Pancreas (tissue), 10 donors: ENCODE measurements at regions not wholly inside any gene's neighbourhood (a gene's known extent, or its start where the extent isn't known, plus 50 kb on each side); places are given as distances from the start of the nearest gene placed in this dataset.

Source experiments
- ATAC-seq, 4 donors: fragments of 200-7000 bp; cut with Tn5 transposase; one replicate each; pipeline versions ENCODE4 v1.8.0 to v1.9.1; 2020; ENCODE audit warnings: mild to moderate bottlenecking in 4 of 4, moderate library complexity in 4 of 4
- DNase-seq, 6 donors: peaks; one replicate each; pipeline ENCODE4 v3.0.0-alpha.2; 2020
- FAIRE-seq: peaks from 2 replicates; lab custom pipeline; 2012; peaks lifted over from hg19 to GRCh38; lab: Jason Lieb, UNC
- H3K27ac ChIP-seq, 4 donors: fragments of 200-600 bp; sonication (generic); 1 replicate in 3 of 4; 2 replicates in 1 of 4; pipeline versions ENCODE4 v1.5.0 to v1.8.0; 2020
- H3K27me3 ChIP-seq, 4 donors: fragments of 200-600 bp; one replicate each; pipeline ENCODE4 v1.8.0; 2021
- H3K36me3 ChIP-seq, 3 donors: fragments of 200-600 bp; sonication (generic) in 1 of 3; one replicate each; pipeline versions ENCODE4 v1.5.0 to v1.8.0; 2020 to 2021
- H3K4me1 ChIP-seq, 3 donors: fragments of 200-600 bp; one replicate each; pipeline ENCODE4 v1.8.0; 2021
- H3K4me3 ChIP-seq, 4 donors: fragments of 200-600 bp; sonication (generic) in 2 of 4; one replicate each; pipeline versions ENCODE4 v1.5.0 to v1.8.0; 2020 to 2021
- H3K9me3 ChIP-seq, 4 donors: fragments of 200-600 bp; one replicate each; pipeline ENCODE4 v1.8.0; 2021
- CTCF ChIP-seq, 4 donors: fragments of 200-600 bp; sonication (generic) in 3 of 4; IDR thresholded peaks; one replicate each; pipeline versions ENCODE4 v1.5.0 to v1.8.0; 2021; ENCODE audit warnings: antibody characterized with exemption in 4 of 4
- WGBS, 2 donors: extraction: QIAGEN DNeasy Blood & Tissue Kit; methylation state at CpG; one replicate each; pipeline ENCODE4 v1.1.7; 2013; 5-methylcytosine and 5-hydroxymethylcytosine counted together
- intact Hi-C, 3 donors: fragments of 100-400 bp; cut with DNase I; formaldehyde crosslinking; loops; one replicate each; pipeline versions ENCODE4 v1.11.1 to v1.14.2; 2022
- donor health status: healthy with polysubstance abuse.
- donor health status: DM: no; HTN: no; CAD: no; lungs with moderate emphysema.
- donor health status: DM: no; HTN: no; CAD: no.
- donor health status: control.
- donor health status: control.
- donor health status: Bipolar disorder and iron deficiency.
- donor health status: DM: yes; HTN: yes; CAD: no.
- donor health status: DM: no; HTN: no; CAD: no.
- donor health status: DM: no; HTN: no; CAD: no.
- donor health status: DM: yes; HTN: yes; CAD: no.

- no peaks in the 10 kb centered on the region for H3K9me3 ChIP-seq
- intact Hi-C loops, result no loop called here
- FAIRE-seq (no peak), DNase-seq (no peak), ATAC-seq (no peak)
- peaks cover 0 to 11% (median 8%) of the 10 kb centered on the region in 3 donors for H3K4me1 ChIP-seq
- 56 to 61% methylated on average over 3 of the region's 3 CpGs for WGBS, 2 donors
- no peaks in the 10 kb centered on the region for H3K27me3 ChIP-seq
- no peak overlapping the region for H3K27ac ChIP-seq
- H3K36me3 ChIP-seq, result no peaks in the 10 kb centered on the region
- no peak for TF ChIP-seq CTCF (IDR thresholded peaks at IDR 0.05)
- H3K4me3 ChIP-seq, result no peak overlapping the region
These were observed 195.7 kb downstream of the CENPW start for GRCh38 chr6:126535595-126535994.

GRCh38 chr6:126537061-126537816, 197.3 kb downstream of the CENPW start:
- TF ChIP-seq CTCF (IDR thresholded peaks at IDR 0.05), result no peak
- intact Hi-C loops, result no loop called here
- ATAC-seq (no peak), FAIRE-seq (no peak), DNase-seq (no peak)
- Histone ChIP-seq H3K36me3 (no peaks in the 10 kb centered on the region), H3K9me3 (no peaks in the 10 kb centered on the region), H3K4me3 (no peak overlapping the region), H3K27me3 (no peaks in the 10 kb centered on the region), H3K27ac (no peak overlapping the region), H3K4me1 (no peaks in the 10 kb centered on the region)
- WGBS, 2 donors, result 75 to 79% methylated on average over 1 of the region's 1 CpG

GRCh38 chr6:126539022-126539421, 199.1 kb downstream of the CENPW start:
- H3K27me3 ChIP-seq, result no peaks in the 10 kb centered on the region
- H3K27ac ChIP-seq, result no peak overlapping the region
- DNase-seq, result no peak
- no peaks in the 10 kb centered on the region for H3K9me3 ChIP-seq
- FAIRE-seq, result no peak
- H3K36me3 ChIP-seq, result no peaks in the 10 kb centered on the region
- no peak overlapping the region for H3K4me3 ChIP-seq
- no peak for ATAC-seq
- no peaks in the 10 kb centered on the region for H3K4me1 ChIP-seq
- TF ChIP-seq CTCF (IDR thresholded peaks at IDR 0.05), result no peak
- intact Hi-C loops, result no loop called here

- FAIRE-seq, result no peak
- no peaks in the 10 kb centered on the region for H3K36me3 ChIP-seq
- H3K4me3 ChIP-seq, result no peak overlapping the region
- ATAC-seq, result no peak
- DNase-seq, result no peak
- no peaks in the 10 kb centered on the region for H3K27me3 ChIP-seq
- H3K27ac ChIP-seq, result no peak overlapping the region
- no peaks in the 10 kb centered on the region for H3K9me3 ChIP-seq
- H3K4me1 ChIP-seq, result no peaks in the 10 kb centered on the region
- intact Hi-C loops, result no loop called here
- TF ChIP-seq CTCF (IDR thresholded peaks at IDR 0.05), result no peak
These were observed 200.2 kb downstream of the CENPW start for GRCh38 chr6:126540161-126540560.

- no peak for TF ChIP-seq CTCF (IDR thresholded peaks at IDR 0.05)
- H3K4me3 ChIP-seq, result no peak overlapping the region
- no peaks in the 10 kb centered on the region for H3K36me3 ChIP-seq
- DNase-seq, result no peak
- WGBS, 2 donors, result 46 to 56% methylated on average over 5 of the region's 5 CpGs
- H3K27ac ChIP-seq, result no peak overlapping the region
- ATAC-seq, result no peak
- FAIRE-seq, result no peak
- H3K27me3 ChIP-seq, result no peaks in the 10 kb centered on the region
- intact Hi-C loops, result no loop called here
- H3K4me1 ChIP-seq, result no peaks in the 10 kb centered on the region
- no peaks in the 10 kb centered on the region for H3K9me3 ChIP-seq
These were observed 202.0 kb downstream of the CENPW start for GRCh38 chr6:126541806-126542491.
